ENCODE measurements at regions not wholly inside any gene's neighbourhood (a gene's known extent, or its start where the extent isn't known, plus 50 kb on each side); places are given as distances from the start of the nearest gene placed in this dataset.

DNA sequence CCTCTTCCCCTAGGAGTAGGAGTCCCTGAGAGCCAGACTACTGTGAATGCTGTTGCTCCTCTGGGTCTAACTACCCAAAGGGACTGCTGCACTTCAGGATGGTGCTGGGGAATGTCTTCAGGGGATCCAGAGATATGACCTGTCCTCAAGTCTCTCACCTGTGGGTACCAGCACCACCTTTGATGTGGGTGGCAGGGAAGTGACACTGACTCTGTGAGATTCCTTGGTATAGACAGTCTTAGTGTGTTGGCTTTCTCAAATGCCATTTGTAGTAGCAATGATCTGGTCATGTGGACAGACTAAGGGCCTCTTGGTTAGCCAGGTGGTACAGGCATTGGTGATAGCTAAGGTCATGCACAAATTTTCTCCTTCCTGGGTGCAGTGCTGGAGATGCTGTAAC is 108.9 kb upstream of the ADAMTS3 start:
- H3K27me3 ChIP-seq (ENCODE audit: low read depth) = no peaks in the 10 kb centered on the region
- H3K9me3 ChIP-seq = no peaks in the 10 kb centered on the region
- no peaks in the 10 kb centered on the region for H3K36me3 ChIP-seq
- H3K4me3 ChIP-seq = no peak overlapping the region
- ATAC-seq (no peak), DNase-seq (no peak)
- intact Hi-C loops (cut with DNase I) = no loop called here
- TF ChIP-seq, protein P1, sequence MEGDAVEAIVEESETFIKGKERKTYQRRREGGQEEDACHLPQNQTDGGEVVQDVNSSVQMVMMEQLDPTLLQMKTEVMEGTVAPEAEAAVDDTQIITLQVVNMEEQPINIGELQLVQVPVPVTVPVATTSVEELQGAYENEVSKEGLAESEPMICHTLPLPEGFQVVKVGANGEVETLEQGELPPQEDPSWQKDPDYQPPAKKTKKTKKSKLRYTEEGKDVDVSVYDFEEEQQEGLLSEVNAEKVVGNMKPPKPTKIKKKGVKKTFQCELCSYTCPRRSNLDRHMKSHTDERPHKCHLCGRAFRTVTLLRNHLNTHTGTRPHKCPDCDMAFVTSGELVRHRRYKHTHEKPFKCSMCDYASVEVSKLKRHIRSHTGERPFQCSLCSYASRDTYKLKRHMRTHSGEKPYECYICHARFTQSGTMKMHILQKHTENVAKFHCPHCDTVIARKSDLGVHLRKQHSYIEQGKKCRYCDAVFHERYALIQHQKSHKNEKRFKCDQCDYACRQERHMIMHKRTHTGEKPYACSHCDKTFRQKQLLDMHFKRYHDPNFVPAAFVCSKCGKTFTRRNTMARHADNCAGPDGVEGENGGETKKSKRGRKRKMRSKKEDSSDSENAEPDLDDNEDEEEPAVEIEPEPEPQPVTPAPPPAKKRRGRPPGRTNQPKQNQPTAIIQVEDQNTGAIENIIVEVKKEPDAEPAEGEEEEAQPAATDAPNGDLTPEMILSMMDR (IDR thresholded peaks at IDR 0.05) = no peak
- H3K27ac ChIP-seq = no peak overlapping the region
- H3K4me1 ChIP-seq = no peaks in the 10 kb centered on the region

DNA sequence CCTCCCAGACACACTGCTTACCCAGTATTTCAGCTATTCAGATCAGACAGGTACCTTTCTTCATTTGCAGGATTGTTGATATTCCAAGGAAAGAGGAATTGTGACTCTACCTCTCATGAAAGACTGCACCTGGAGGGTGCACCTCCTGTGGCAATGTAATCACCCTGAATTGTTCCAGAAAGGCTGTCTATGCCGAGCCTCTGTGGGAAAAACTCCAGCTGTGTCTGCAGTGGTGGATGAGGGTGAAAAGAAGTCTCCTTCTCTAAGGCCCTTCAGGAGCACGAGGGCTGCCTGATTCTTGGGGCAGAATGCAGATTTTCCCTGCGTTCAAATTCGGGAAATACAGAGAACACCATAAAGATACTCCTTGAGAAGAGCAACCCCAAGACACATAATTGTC is 108.2 kb upstream of the ADAMTS3 start:
- no peak for ATAC-seq
- intact Hi-C loops (cut with DNase I) = no loop called here

DNA sequence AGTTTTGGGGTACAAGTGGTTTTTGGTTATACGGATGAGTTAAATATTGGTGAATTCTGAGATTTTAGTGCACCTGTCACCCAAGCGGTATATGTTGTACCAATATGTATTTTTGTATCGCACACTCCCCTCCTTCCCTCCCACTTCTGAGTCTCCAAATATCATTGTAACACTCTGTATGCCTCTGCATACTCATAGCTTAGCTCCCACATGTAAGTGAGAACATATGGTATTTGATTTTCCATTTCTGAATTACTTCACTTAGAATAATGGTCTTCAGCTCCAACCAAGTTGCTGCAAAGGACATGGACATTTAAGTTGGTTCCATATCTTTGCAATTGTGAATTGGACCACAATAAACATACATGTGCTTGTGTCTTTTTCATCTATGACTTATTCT is 103.0 kb upstream of the ADAMTS3 start:
- Histone ChIP-seq H3K27ac (no peak overlapping the region), H3K36me3 (no peaks in the 10 kb centered on the region), H3K27me3 (ENCODE audit: low read depth) (no peaks in the 10 kb centered on the region), H3K4me1 (no peaks in the 10 kb centered on the region), H3K9me3 (no peaks in the 10 kb centered on the region), H3K4me3 (no peak overlapping the region)
- ATAC-seq (no peak), DNase-seq (no peak)
- TF ChIP-seq, protein P1 (IDR thresholded peaks at IDR 0.05) = no peak
- intact Hi-C loops (cut with DNase I) = no loop called here

More for the DNA sequence above, 108.2 kb upstream of the ADAMTS3 start:
- no peak overlapping the region for H3K27ac ChIP-seq
- DNase-seq = no peak
- no peaks in the 10 kb centered on the region for H3K4me1 ChIP-seq
- TF ChIP-seq, protein P1 (IDR thresholded peaks at IDR 0.05) = no peak
- no peaks in the 10 kb centered on the region for H3K27me3 ChIP-seq (ENCODE audit: low read depth)
- H3K4me3 ChIP-seq = no peak overlapping the region
- no peaks in the 10 kb centered on the region for H3K9me3 ChIP-seq
- H3K36me3 ChIP-seq = no peaks in the 10 kb centered on the region

DNA sequence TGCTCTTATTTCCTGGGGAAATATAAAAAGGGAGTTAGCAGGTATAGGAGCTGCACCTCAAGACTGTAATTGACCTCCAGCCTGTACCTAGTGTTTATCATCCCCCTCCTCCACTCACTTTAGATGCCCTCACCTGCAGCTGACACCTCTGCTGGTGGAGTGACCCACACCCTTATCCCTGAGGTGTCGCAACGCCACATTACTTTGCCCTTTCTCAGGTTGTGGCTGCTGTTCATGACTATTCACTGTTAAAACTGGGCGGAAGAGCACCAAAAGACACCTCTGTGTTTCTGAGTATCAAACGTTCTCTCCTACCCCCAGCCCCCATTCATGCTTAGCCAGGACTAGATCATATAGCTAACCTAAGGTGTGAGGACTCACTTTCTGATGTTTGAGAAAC is 101.5 kb upstream of the ADAMTS3 start:
- Histone ChIP-seq H3K36me3 (no peaks in the 10 kb centered on the region), H3K4me3 (no peak overlapping the region), H3K27me3 (ENCODE audit: low read depth) (no peaks in the 10 kb centered on the region), H3K27ac (no peak overlapping the region), H3K9me3 (no peaks in the 10 kb centered on the region), H3K4me1 (no peaks in the 10 kb centered on the region)
- intact Hi-C loops (cut with DNase I) = no loop called here
- no peak for ATAC-seq
- TF ChIP-seq, protein P1 (IDR thresholded peaks at IDR 0.05) = no peak
- DNase-seq = no peak

DNA sequence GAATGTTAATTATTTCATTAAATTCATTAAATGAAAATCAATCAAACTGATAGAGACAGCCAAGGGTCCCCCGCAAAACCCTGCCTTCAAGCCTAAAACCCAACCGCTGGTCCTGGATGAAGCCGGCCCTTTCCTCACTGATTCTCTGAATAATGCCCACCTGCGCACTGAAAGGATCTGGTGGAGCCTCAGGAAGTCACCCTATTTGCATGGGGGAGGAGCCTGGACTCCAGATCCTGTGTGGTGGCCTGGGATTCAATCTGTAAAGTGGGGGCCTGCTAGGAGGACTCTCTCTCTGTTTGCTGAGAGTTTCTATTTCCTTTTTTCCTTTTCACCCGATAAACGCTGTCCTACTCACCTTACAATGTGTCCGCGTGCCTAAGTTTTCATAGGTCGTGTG is 97.9 kb upstream of the ADAMTS3 start:
- intact Hi-C loops (cut with DNase I) = no loop called here
- TF ChIP-seq, protein P1 (IDR thresholded peaks at IDR 0.05) = no peak
- no peaks in the 10 kb centered on the region for H3K27me3 ChIP-seq (ENCODE audit: low read depth)
- no peaks in the 10 kb centered on the region for H3K4me1 ChIP-seq
- H3K27ac ChIP-seq = no peak overlapping the region
- DNase-seq (no peak), ATAC-seq (no peak)
- no peak overlapping the region for H3K4me3 ChIP-seq
- H3K9me3 ChIP-seq = no peaks in the 10 kb centered on the region
- H3K36me3 ChIP-seq = no peaks in the 10 kb centered on the region
